ENCODE measurements at regions not wholly inside any gene's neighbourhood (a gene's known extent, or its start where the extent isn't known, plus 50 kb on each side); places are given as distances from the start of the nearest gene placed in this dataset.

GRCh38 chr17:37802061-37802595 lies 57.3 kb upstream of the HNF1B start:
- H3K4me3 ChIP-seq (ENCODE audit: low read depth, low read length) = no peak overlapping the region
- TF ChIP-seq, protein P1, sequence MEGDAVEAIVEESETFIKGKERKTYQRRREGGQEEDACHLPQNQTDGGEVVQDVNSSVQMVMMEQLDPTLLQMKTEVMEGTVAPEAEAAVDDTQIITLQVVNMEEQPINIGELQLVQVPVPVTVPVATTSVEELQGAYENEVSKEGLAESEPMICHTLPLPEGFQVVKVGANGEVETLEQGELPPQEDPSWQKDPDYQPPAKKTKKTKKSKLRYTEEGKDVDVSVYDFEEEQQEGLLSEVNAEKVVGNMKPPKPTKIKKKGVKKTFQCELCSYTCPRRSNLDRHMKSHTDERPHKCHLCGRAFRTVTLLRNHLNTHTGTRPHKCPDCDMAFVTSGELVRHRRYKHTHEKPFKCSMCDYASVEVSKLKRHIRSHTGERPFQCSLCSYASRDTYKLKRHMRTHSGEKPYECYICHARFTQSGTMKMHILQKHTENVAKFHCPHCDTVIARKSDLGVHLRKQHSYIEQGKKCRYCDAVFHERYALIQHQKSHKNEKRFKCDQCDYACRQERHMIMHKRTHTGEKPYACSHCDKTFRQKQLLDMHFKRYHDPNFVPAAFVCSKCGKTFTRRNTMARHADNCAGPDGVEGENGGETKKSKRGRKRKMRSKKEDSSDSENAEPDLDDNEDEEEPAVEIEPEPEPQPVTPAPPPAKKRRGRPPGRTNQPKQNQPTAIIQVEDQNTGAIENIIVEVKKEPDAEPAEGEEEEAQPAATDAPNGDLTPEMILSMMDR (IDR thresholded peaks at IDR 0.05; ENCODE audit: low read depth, low read length) = no peak

GRCh38 chr17:37801171-37801570 lies 56.3 kb upstream of the HNF1B start:
- TF ChIP-seq, protein P1 (IDR thresholded peaks at IDR 0.05; ENCODE audit: low read depth, low read length) = no peak
- no peak overlapping the region for H3K4me3 ChIP-seq (ENCODE audit: low read depth, low read length)

DNA sequence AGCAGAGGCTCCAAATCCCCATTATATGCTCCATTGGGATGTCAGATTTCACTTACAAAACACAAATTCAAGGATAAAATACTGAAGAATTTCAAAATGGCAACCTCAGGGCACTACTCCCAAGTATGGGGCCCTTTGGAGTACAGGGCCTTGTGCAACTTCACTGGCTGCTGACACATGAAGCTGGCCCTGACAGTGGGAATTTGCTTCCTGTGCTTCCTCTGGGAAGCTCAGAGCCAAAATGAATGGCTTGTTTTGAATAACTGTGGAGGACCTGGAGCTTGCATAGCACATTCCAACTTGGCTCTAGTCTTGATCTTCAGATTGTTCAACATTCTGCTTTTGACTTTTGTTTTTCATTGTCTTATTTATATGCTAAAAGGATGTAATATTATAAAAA lies 52.3 kb upstream of the HNF1B start:
- TF ChIP-seq, protein P1 (IDR thresholded peaks at IDR 0.05; ENCODE audit: low read depth, low read length) = no peak
- no peak overlapping the region for H3K4me3 ChIP-seq (ENCODE audit: low read depth, low read length)

DNA sequence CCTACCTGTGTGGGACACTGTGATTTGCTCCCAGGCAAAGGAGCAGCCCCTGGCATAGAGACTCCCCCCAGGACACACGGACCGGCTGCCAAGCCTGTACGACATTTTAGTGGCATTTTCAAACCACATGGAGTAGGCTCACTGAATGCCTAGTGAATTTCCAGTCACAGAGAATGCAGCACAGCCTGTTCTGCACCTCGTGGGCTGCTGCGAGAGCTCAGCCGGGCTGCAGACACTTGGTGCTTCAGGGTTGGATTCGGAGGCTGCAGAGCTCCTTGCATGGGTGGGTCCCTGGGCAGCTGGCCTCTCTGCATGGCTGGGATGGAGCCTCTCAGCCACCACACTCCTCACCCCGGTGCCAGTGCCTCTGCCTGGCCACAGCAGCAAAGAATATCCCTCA lies 51.2 kb upstream of the HNF1B start:
- TF ChIP-seq, protein P1 (IDR thresholded peaks at IDR 0.05; ENCODE audit: low read depth, low read length) = no peak
- no peak overlapping the region for H3K4me3 ChIP-seq (ENCODE audit: low read depth, low read length)
